Loucy (cell line): ENCODE measurements at regions not wholly inside any gene's neighbourhood (a gene's known extent, or its start where the extent isn't known, plus 50 kb on each side); places are given as distances from the start of the nearest gene placed in this dataset.

Source experiments
- H2AFZ ChIP-seq: fragments of 200-600 bp; sonication (generic); 2 replicates; pipeline ENCODE4 v1.6.0; 2016; ENCODE audit warnings: antibody characterized with exemption, mild to moderate bottlenecking, low read length, moderate library complexity
- H3F3A ChIP-seq: fragments of 200-600 bp; 2 replicates; pipeline ENCODE4 v1.6.0; 2016; ENCODE audit warnings: antibody characterized with exemption, low read depth, mild to moderate bottlenecking
- H3K27me3 ChIP-seq: fragments of 200-600 bp; sonication (generic); 2 replicates; pipeline ENCODE4 v1.6.1; 2014; ENCODE audit warnings: low read length, mild to moderate bottlenecking; ENCODE audit not compliant: insufficient read depth, poor library complexity, severe bottlenecking
- H3K36me3 ChIP-seq: fragments of 200-600 bp; sonication (generic); 2 replicates; pipeline ENCODE4 v1.6.1; 2016; ENCODE audit warnings: low read length; ENCODE audit not compliant: insufficient read depth
- H3K4me1 ChIP-seq: fragments of 200-600 bp; sonication (generic); 2 replicates; pipeline ENCODE4 v1.5.1; 2014; ENCODE audit warnings: low read length, mild to moderate bottlenecking; ENCODE audit not compliant: insufficient read depth, poor library complexity, severe bottlenecking
- H3K4me2 ChIP-seq: fragments of 200-600 bp; sonication (generic); 2 replicates; pipeline ENCODE4 v1.6.0; 2014; ENCODE audit warnings: antibody characterized with exemption, low read length, low read depth, mild to moderate bottlenecking; ENCODE audit not compliant: poor library complexity, severe bottlenecking
- H3K4me3 ChIP-seq: fragments of 200-600 bp; sonication (generic); 2 replicates; pipeline ENCODE4 v1.5.1; 2014; ENCODE audit warnings: low read length, mild to moderate bottlenecking, mixed read lengths; ENCODE audit not compliant: poor library complexity, severe bottlenecking
- H3K79me2 ChIP-seq: fragments of 200-600 bp; sonication (generic); 2 replicates; pipeline ENCODE4 v1.6.1; 2014; ENCODE audit warnings: low read length; ENCODE audit not compliant: insufficient read depth
- H3K9ac ChIP-seq: fragments of 200-600 bp; sonication (generic); 2 replicates; pipeline ENCODE4 v1.6.0; 2014; ENCODE audit warnings: mild to moderate bottlenecking, low read depth, low read length, moderate library complexity; ENCODE audit not compliant: poor library complexity, severe bottlenecking
- H3K9me2 ChIP-seq: fragments of 200-600 bp; sonication (generic); replicated peaks from 2 replicates; pipeline ENCODE4 v1.6.1; 2016; ENCODE audit warnings: low read depth, low read length, mixed read lengths
- H3K9me3 ChIP-seq: fragments of 200-600 bp; sonication (generic); 2 replicates; pipeline ENCODE4 v1.6.1; 2014; ENCODE audit warnings: mild to moderate bottlenecking, antibody characterized with exemption, low read length, low read depth; ENCODE audit not compliant: insufficient read depth
- H4K20me1 ChIP-seq: fragments of 200-600 bp; sonication (generic); 2 replicates; pipeline ENCODE4 v1.6.0; 2014; ENCODE audit warnings: antibody characterized with exemption, low read length, mild to moderate bottlenecking; ENCODE audit not compliant: insufficient read depth, poor library complexity, severe bottlenecking
- CTCF ChIP-seq: fragments of 200-600 bp; sonication (generic); conservative IDR thresholded peaks from 2 replicates; pipeline ENCODE4 v1.5.1; 2014; ENCODE audit warnings: mild to moderate bottlenecking, antibody characterized with exemption, low read length
- EZH2phosphoT487 ChIP-seq: fragments of 200-600 bp; IDR thresholded peaks from 2 replicates; pipeline ENCODE4 v1.6.1; 2018; ENCODE audit warnings: antibody characterized with exemption, mild to moderate bottlenecking, moderate library complexity, borderline replicate concordance

GRCh38 chr14:85459361-85460000 is 70.5 kb upstream of the FLRT2 start:
- TF ChIP-seq CTCF: no peak
- no peak for TF ChIP-seq EZH2phosphoT487
- Histone ChIP-seq H3K9ac (no peak overlapping the region), H3F3A (no peaks in the 10 kb centered on the region), H3K4me1 (peaks cover 4% of the 10 kb centered on the region), H3K4me3 (no peak overlapping the region), H4K20me1 (no peaks in the 10 kb centered on the region), H3K9me3 (no peaks in the 10 kb centered on the region), H3K79me2 (no peaks in the 10 kb centered on the region), H3K36me3 (no peaks in the 10 kb centered on the region), H3K4me2 (no peak overlapping the region), H2AFZ (no peak overlapping the region), H3K9me2 (no peaks in the 10 kb centered on the region), H3K27me3 (no peaks in the 10 kb centered on the region)

- H3K4me2 ChIP-seq: no peak overlapping the region
- no peak for TF ChIP-seq EZH2phosphoT487
- TF ChIP-seq CTCF: no peak
- no peaks in the 10 kb centered on the region for H3K9me2 ChIP-seq
- no peaks in the 10 kb centered on the region for H3K9me3 ChIP-seq
- no peaks in the 10 kb centered on the region for H3K79me2 ChIP-seq
- no peak overlapping the region for H2AFZ ChIP-seq
- no peak overlapping the region for H3K9ac ChIP-seq
- H3F3A ChIP-seq: no peaks in the 10 kb centered on the region
- H3K27me3 ChIP-seq: no peaks in the 10 kb centered on the region
- H3K4me3 ChIP-seq: no peak overlapping the region
- no peaks in the 10 kb centered on the region for H3K36me3 ChIP-seq
- peaks cover 4% of the 10 kb centered on the region for H3K4me1 ChIP-seq
- H4K20me1 ChIP-seq: no peaks in the 10 kb centered on the region
These were observed 68.4 kb upstream of the FLRT2 start for GRCh38 chr14:85461432-85462133.

GRCh38 chr14:85463512-85463911 is 66.4 kb upstream of the FLRT2 start:
- H3K9me3 ChIP-seq: no peaks in the 10 kb centered on the region
- no peaks in the 10 kb centered on the region for H4K20me1 ChIP-seq
- no peaks in the 10 kb centered on the region for H3F3A ChIP-seq
- no peak for TF ChIP-seq CTCF
- TF ChIP-seq EZH2phosphoT487: no peak
- no peaks in the 10 kb centered on the region for H3K9me2 ChIP-seq
- no peak overlapping the region for H3K9ac ChIP-seq
- H2AFZ ChIP-seq: no peak overlapping the region
- peaks cover 4% of the 10 kb centered on the region for H3K4me1 ChIP-seq
- no peak overlapping the region for H3K4me3 ChIP-seq
- no peaks in the 10 kb centered on the region for H3K36me3 ChIP-seq
- H3K79me2 ChIP-seq: no peaks in the 10 kb centered on the region
- H3K4me2 ChIP-seq: no peak overlapping the region
- H3K27me3 ChIP-seq: no peaks in the 10 kb centered on the region
